ENCODE measurements at regions not wholly inside any gene's neighbourhood (a gene's known extent, or its start where the extent isn't known, plus 50 kb on each side); places are given as distances from the start of the nearest gene placed in this dataset.
A peak's percentile ranks its signal among the peaks of the same experiment; 100 is the strongest.

DNA sequence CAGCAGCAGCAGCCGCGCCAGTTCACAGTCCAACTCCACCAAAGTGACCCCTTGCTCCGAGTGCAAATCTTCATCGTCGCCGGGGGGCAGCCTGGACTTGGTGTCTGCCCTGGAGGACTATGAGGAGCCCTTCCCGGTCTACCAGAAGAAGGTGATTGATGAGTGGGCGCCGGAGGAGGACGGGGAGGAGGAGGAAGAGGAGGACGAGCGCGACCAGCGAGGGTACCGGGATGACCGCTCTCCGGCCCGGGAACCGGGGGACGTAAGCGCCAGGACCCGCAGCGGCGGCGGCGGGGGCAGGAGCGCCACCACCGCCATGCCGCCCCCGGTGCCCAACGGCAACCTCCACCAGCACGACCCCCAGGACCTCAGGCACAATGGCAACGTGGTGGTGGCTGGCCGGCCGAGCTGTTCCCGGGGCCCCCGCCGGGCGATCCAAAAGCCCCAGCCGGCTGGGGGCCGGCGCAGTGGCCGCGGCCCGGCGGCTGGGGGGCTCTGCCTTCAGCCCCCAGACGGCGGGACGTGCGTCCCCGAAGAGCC is 224.1 kb upstream of the IL12A start:
- no peaks in the 10 kb centered on the region for H3K4me1 ChIP-seq (ENCODE audit: low read length)
- peak overlapping the region; percentile 99 for H3K4me2 ChIP-seq (ENCODE audit: low read depth, low read length)
- peak overlapping the region; percentile 13; the same call in 1 of the 2 replicates for H3K9ac ChIP-seq (ENCODE audit: low read length)
- no peaks in the 10 kb centered on the region for H3K9me2 ChIP-seq (replicated peaks; ENCODE audit: insufficient read depth, low read length)
- H3K4me3 ChIP-seq (ENCODE audit: low read length), result peak overlapping the region; percentile 72
- H3F3A ChIP-seq (ENCODE audit: insufficient read depth, low read length), result no peaks in the 10 kb centered on the region
- H3K27me3 ChIP-seq (replicated peaks; ENCODE audit: insufficient read depth, low read length), result peaks cover 37% of the 10 kb centered on the region
- peak overlapping the region; percentile 89 for H2AFZ ChIP-seq (ENCODE audit: low read length)
- H3K9me3 ChIP-seq (replicated peaks; ENCODE audit: insufficient read depth, low read length), result no peaks in the 10 kb centered on the region
- H3K36me3 ChIP-seq (replicated peaks; ENCODE audit: insufficient read depth, low read length), result no peaks in the 10 kb centered on the region
- no peak for DNase-seq
- no peaks in the 10 kb centered on the region for H4K20me1 ChIP-seq (ENCODE audit: insufficient read depth, low read length)
- no peak overlapping the region for H3K27ac ChIP-seq (ENCODE audit: low read length)
- H3K79me2 ChIP-seq (ENCODE audit: low read length), result no peaks in the 10 kb centered on the region
- TF ChIP-seq EZH2phosphoT487 (IDR thresholded peaks at IDR 0.05; ENCODE audit: low read length) (no peak), EZH2 (optimal IDR thresholded peaks at IDR 0.05; ENCODE audit: low read depth, low read length) (no peak)
- TF ChIP-seq, protein P1, sequence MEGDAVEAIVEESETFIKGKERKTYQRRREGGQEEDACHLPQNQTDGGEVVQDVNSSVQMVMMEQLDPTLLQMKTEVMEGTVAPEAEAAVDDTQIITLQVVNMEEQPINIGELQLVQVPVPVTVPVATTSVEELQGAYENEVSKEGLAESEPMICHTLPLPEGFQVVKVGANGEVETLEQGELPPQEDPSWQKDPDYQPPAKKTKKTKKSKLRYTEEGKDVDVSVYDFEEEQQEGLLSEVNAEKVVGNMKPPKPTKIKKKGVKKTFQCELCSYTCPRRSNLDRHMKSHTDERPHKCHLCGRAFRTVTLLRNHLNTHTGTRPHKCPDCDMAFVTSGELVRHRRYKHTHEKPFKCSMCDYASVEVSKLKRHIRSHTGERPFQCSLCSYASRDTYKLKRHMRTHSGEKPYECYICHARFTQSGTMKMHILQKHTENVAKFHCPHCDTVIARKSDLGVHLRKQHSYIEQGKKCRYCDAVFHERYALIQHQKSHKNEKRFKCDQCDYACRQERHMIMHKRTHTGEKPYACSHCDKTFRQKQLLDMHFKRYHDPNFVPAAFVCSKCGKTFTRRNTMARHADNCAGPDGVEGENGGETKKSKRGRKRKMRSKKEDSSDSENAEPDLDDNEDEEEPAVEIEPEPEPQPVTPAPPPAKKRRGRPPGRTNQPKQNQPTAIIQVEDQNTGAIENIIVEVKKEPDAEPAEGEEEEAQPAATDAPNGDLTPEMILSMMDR (IDR thresholded peaks at IDR 0.05; ENCODE audit: low read length), result no peak

DNA sequence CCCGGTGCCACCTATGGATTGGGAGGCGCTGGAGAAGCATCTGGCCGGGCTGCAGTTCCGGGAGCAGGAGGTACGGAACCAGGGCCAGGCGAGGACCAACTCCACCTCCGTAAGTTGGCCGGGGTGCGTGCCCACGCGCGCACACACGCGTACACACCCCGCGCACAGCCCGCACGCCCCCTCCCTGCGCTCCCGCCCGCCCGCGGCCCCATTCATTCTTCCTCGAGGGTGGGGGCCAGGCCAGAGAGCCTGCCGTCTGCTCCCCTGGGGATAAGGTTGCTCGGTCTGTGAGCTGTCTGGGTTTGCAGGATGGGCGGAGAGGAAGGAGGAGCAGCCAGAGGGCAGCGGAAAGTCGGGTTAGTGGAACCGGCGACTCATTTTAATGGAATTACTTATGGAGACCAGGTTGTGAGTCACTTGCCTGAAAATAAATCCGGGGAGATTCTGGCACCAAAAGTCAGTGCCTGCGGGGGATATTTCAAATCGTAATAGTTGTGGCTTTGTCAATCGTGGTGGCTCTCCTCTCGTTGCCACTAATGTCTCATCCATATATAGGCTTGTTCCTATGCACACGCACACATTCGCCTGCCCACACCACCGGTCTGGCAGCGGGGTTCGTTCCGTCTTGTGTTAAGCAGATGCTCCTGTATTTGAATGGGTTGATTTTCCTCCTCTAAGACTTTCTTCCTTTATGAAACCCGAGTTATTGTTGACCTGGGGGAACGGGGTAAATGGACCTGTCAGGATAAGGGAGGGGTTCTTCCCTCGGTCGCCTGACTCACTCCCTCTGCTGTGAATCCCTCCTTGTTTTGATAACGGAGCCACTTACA is 223.4 kb upstream of the IL12A start:
- Histone ChIP-seq H3K4me1 (ENCODE audit: low read length) (no peaks in the 10 kb centered on the region), H3K4me2 (ENCODE audit: low read depth, low read length) (peak overlapping the region; percentile 99; the same call in 1 of the 2 replicates), H3K27ac (ENCODE audit: low read length) (no peak overlapping the region), H3F3A (ENCODE audit: insufficient read depth, low read length) (no peaks in the 10 kb centered on the region), H3K4me3 (ENCODE audit: low read length) (peak overlapping the region; percentile 72), H3K9me2 (replicated peaks; ENCODE audit: insufficient read depth, low read length) (no peaks in the 10 kb centered on the region), H2AFZ (ENCODE audit: low read length) (peak overlapping the region; percentile 89; the same call in 1 of the 2 replicates), H4K20me1 (ENCODE audit: insufficient read depth, low read length) (no peaks in the 10 kb centered on the region), H3K9me3 (replicated peaks; ENCODE audit: insufficient read depth, low read length) (no peaks in the 10 kb centered on the region), H3K9ac (ENCODE audit: low read length) (no peak overlapping the region), H3K27me3 (replicated peaks; ENCODE audit: insufficient read depth, low read length) (peaks cover 37% of the 10 kb centered on the region), H3K36me3 (replicated peaks; ENCODE audit: insufficient read depth, low read length) (no peaks in the 10 kb centered on the region), H3K79me2 (ENCODE audit: low read length) (no peaks in the 10 kb centered on the region)
- TF ChIP-seq EZH2 (optimal IDR thresholded peaks at IDR 0.05; ENCODE audit: low read depth, low read length), result no peak
- TF ChIP-seq EZH2phosphoT487 (IDR thresholded peaks at IDR 0.05; ENCODE audit: low read length), result no peak
- TF ChIP-seq, protein P1 (IDR thresholded peaks at IDR 0.05; ENCODE audit: low read length), result no peak
- no peak for DNase-seq

DNA sequence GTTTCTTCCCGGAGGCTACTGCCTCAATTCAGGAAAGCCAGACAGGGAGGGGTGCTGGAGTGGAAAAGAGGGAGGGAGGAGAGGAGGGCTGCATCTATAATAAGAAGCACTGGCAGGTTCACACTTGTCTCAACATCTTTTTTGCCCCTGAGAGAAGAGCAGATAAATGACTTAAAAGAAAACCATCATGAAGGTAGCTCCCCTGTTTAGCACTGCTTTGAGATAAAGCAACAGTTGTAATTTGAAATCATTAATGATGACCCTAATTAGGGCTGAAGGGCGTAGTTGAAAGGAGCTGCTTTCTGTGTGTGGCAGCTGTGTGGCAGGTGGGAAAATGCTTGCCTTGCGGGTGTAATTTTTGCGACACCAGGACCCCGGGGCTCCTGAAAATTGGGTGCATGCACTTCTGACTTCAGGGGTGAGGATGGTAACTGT is 222.8 kb upstream of the IL12A start:
- H3K4me1 ChIP-seq (ENCODE audit: low read length), result no peaks in the 10 kb centered on the region
- DNase-seq, result no peak

More for the DNA sequence above, 222.8 kb upstream of the IL12A start:
- no peak overlapping the region for H3K4me3 ChIP-seq (ENCODE audit: low read length)
- H3K27ac ChIP-seq (ENCODE audit: low read length), result no peak overlapping the region
- TF ChIP-seq EZH2phosphoT487 (IDR thresholded peaks at IDR 0.05; ENCODE audit: low read length), result no peak
- TF ChIP-seq, protein P1 (IDR thresholded peaks at IDR 0.05; ENCODE audit: low read length), result no peak
- no peak for TF ChIP-seq EZH2 (optimal IDR thresholded peaks at IDR 0.05; ENCODE audit: low read depth, low read length)
- H2AFZ ChIP-seq (ENCODE audit: low read length), result no peak overlapping the region
- H3F3A ChIP-seq (ENCODE audit: insufficient read depth, low read length), result no peaks in the 10 kb centered on the region
- no peaks in the 10 kb centered on the region for H4K20me1 ChIP-seq (ENCODE audit: insufficient read depth, low read length)
- H3K9me3 ChIP-seq (replicated peaks; ENCODE audit: insufficient read depth, low read length), result no peaks in the 10 kb centered on the region
- no peaks in the 10 kb centered on the region for H3K79me2 ChIP-seq (ENCODE audit: low read length)
- no peak overlapping the region for H3K9ac ChIP-seq (ENCODE audit: low read length)
- H3K36me3 ChIP-seq (replicated peaks; ENCODE audit: insufficient read depth, low read length), result no peaks in the 10 kb centered on the region
- H3K9me2 ChIP-seq (replicated peaks; ENCODE audit: insufficient read depth, low read length), result no peaks in the 10 kb centered on the region
- peaks cover 37% of the 10 kb centered on the region for H3K27me3 ChIP-seq (replicated peaks; ENCODE audit: insufficient read depth, low read length)
- no peak overlapping the region for H3K4me2 ChIP-seq (ENCODE audit: low read depth, low read length)

Data from MM.1S (cell line).